Chondrocyte (in vitro differentiated cells): ENCODE measurements at regions not wholly inside any gene's neighbourhood (a gene's known extent, or its start where the extent isn't known, plus 50 kb on each side); places are given as distances from the start of the nearest gene placed in this dataset.

Source experiments
- DNase-seq: peaks from one replicate; pipeline ENCODE4 v3.0.0; 2021; ENCODE audit warnings: mixed read lengths, low spot score
- H3K27ac Mint-ChIP-seq: one replicate; pipeline ENCODE4 v1.8.0; 2021; ENCODE audit warnings: mild to moderate bottlenecking, moderate library complexity, mixed read lengths; ENCODE audit not compliant: unreplicated experiment
- H3K27me3 Mint-ChIP-seq: 2 replicates; pipeline ENCODE4 v1.8.0; 2021; ENCODE audit warnings: low read depth, mixed read lengths
- H3K36me3 Mint-ChIP-seq: 2 replicates; pipeline ENCODE4 v1.8.0; 2021; ENCODE audit warnings: low read depth, mixed read lengths
- H3K4me1 Mint-ChIP-seq: 2 replicates; pipeline ENCODE4 v1.8.0; 2021; ENCODE audit warnings: low read depth, mild to moderate bottlenecking, mixed read lengths
- H3K4me3 Mint-ChIP-seq: one replicate; pipeline ENCODE4 v1.8.0; 2021; ENCODE audit warnings: mild to moderate bottlenecking, moderate library complexity, mixed read lengths; ENCODE audit not compliant: unreplicated experiment
- H3K9me3 Mint-ChIP-seq: 2 replicates; pipeline ENCODE4 v1.8.0; 2021; ENCODE audit warnings: low read depth, mixed read lengths
- CTCF ChIP-seq: fragments of 200-600 bp; sonication (generic); IDR thresholded peaks from 2 replicates; pipeline ENCODE4 v1.5.0; 2021; ENCODE audit warnings: antibody characterized with exemption, mild to moderate bottlenecking, moderate library complexity

GRCh38 chr3:161423911-161424522, 52.7 kb upstream of the SPTSSB start:
- no peak overlapping the region for H3K27ac Mint-ChIP-seq
- no peak overlapping the region for H3K4me3 Mint-ChIP-seq
- peaks cover 13% of the 10 kb centered on the region for H3K4me1 Mint-ChIP-seq
- no peaks in the 10 kb centered on the region for H3K9me3 Mint-ChIP-seq
- TF ChIP-seq CTCF, result peak; percentile 92
- H3K36me3 Mint-ChIP-seq, result no peaks in the 10 kb centered on the region
- no peak for DNase-seq
- H3K27me3 Mint-ChIP-seq, result no peaks in the 10 kb centered on the region

- H3K9me3 Mint-ChIP-seq, result no peaks in the 10 kb centered on the region
- H3K27me3 Mint-ChIP-seq, result no peaks in the 10 kb centered on the region
- no peak overlapping the region for H3K27ac Mint-ChIP-seq
- no peaks in the 10 kb centered on the region for H3K36me3 Mint-ChIP-seq
- TF ChIP-seq CTCF, result no peak
- no peak overlapping the region for H3K4me3 Mint-ChIP-seq
- DNase-seq, result no peak
- peaks cover 13% of the 10 kb centered on the region for H3K4me1 Mint-ChIP-seq
These were observed 50.9 kb upstream of the SPTSSB start for GRCh38 chr3:161422171-161422700.
